GM21367 (cell line): ENCODE measurements at regions not wholly inside any gene's neighbourhood (a gene's known extent, or its start where the extent isn't known, plus 50 kb on each side); places are given as distances from the start of the nearest gene placed in this dataset.

ENCODE experiments used
- ATAC-seq: cut with Tn5 transposase; IDR thresholded peaks from one replicate; pipeline ENCODE4 v1.9.1; 2021; ENCODE audit not compliant: unreplicated experiment

- no peak for ATAC-seq
Measured at GRCh38 chr6:168837254-168838036, 396.5 kb downstream of the SMOC2 start.

DNA sequence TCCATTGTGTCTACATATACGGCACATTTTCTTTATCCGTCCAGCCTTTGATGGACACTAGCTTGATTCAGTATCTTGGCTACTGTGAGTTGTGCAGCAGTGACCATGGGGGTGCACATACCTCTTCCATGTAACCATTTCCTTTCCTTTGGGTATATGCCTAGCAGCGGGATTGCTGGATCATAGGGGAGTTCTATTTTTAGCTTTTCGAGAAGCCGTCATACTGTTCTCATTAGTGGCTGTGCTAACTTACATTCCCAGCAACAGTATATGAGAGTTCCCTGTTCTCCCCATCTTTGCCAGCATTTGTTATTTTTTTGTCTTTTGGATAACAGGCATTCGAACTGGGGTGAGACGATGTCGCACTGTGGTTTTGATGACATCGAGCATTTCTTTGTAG lies 395.0 kb downstream of the SMOC2 start:
- ATAC-seq, result no peak

DNA sequence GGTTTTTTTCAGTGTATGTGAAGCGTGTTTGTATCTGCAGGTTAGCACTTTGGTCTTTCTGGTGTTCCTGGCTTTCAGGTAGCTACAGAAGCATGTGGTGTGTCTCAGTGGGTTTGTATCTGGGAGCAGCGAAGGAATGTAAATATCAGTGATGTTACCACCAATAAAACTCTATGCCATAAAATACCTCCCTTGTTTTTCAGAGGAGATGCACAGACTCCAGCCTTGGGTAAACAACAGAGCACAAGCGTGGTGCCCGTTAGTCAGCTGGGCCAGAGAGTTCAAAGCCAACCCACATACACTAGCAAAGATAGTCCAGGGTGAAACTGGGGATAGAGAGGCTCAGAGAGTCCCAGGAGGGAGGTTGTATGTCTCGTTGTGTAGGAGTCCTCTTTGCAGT lies 393.8 kb downstream of the SMOC2 start:
- ATAC-seq, result no peak

DNA sequence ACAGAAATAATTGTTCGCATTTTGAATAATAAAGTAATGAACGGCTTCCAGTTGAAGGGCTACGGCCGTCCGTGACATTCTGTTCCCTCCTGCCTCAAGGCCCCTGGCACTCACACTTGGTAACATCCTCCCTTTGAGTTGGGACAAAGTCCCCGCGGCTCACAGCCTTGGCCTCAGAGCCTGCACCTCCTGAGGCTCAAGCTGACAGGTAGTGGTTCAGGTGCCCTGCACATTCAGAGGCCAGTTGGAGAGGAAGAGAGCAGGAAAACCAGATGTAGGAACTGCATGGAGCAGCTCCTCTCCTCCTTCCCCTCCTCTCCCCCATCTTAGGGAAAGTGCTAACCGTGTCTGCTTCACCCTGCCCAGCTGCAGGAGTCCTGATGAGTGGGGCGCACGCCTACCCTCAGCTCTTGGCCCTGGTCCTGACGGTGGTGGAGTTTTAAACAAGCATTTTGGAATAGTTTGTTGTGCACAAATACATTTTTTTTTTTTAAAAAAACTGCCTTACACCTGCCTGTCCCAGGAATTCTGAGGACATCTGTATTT lies 393.1 kb downstream of the SMOC2 start:
- no peak for ATAC-seq

DNA sequence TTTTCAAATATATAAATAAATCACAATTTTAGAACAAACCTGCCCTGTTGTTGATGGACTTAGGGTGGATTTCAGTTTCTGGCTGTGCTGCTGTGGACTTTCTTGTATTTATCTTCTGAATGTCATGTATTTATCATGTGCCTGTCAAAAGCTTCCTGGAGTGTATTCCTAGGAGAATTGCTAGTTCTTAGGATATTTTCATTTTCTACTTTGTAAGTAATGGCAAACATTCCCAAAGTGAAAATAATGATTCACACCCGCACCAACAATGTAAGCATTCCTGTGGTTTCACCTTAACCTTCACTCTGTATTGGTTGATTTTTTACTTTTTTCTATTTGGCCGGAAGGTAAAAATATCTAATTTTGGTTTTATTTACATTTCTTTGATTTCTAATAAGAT lies 387.8 kb downstream of the SMOC2 start:
- ATAC-seq, result no peak

GRCh38 chr6:168828035-168828434 lies 387.1 kb downstream of the SMOC2 start:
- ATAC-seq, result no peak

GRCh38 chr6:168827586-168827871 lies 386.5 kb downstream of the SMOC2 start:
- no peak for ATAC-seq

- no peak for ATAC-seq
Measured at GRCh38 chr6:168826726-168827585, 386.0 kb downstream of the SMOC2 start.

- ATAC-seq, result no peak
Measured at GRCh38 chr6:168826078-168826390, 385.1 kb downstream of the SMOC2 start.

DNA sequence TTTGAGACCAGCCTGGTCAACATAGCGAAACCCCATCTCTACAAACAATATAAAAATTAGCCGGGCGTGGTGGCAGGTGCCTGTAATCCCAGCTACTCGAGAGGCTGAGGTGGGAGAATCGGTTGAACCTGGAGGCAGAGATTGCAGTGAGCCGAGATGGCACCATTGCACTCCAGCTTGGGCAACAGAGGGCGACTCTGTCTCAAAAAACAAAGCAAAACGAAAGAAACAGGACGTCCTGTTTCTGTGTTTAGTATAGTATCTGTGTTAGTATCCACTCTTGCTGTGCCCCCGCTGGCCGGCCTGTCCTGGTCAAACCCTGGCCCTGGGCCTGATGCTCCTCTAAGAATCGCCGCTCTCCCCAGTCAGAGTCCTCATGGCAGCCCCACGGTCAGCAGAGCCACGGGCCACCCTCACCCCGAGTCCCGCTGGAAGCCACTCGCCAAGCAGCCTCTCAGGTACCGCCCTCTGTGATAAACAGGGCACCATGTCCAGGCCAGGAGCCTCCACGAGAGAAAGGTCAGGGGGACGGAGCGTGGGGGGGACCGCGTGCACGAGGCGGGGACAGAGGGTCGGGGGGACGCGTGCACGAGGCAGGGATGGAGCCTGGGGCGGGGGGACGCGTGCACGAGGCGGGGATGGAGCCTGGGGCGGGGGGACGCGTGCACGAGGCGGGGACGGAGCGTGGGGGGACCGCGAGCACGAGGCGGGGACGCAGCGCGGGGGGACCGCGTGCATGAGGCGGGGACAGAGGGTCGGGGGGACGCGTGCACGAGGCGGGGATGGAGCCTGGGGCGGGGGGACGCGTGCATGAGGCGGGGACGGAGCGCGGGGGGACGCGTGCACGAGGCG lies 384.5 kb downstream of the SMOC2 start:
- ATAC-seq, result no peak

- ATAC-seq, result no peak
Measured at GRCh38 chr6:168823397-168824212, 382.6 kb downstream of the SMOC2 start.

DNA sequence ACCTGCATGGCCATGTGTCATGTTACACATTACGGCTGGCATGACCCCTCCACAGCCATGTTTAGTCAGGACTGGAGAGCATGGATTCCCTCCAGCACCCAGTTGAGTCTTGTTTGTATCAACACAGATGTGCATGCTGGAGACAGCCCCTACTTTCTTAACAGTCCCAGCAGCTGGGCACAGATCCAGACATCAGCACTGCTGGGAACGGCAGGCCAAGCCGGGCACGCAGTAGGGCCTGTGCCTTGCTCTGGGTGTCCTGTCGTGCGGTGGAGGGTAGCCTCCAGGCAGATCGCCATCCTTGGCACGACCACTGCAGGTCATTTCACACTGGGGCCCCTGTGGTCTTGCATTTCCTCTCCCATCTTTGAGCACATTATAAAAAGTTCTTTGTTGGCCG lies 381.4 kb downstream of the SMOC2 start:
- no peak for ATAC-seq

GRCh38 chr6:168819546-168819945 lies 378.6 kb downstream of the SMOC2 start:
- no peak for ATAC-seq

DNA sequence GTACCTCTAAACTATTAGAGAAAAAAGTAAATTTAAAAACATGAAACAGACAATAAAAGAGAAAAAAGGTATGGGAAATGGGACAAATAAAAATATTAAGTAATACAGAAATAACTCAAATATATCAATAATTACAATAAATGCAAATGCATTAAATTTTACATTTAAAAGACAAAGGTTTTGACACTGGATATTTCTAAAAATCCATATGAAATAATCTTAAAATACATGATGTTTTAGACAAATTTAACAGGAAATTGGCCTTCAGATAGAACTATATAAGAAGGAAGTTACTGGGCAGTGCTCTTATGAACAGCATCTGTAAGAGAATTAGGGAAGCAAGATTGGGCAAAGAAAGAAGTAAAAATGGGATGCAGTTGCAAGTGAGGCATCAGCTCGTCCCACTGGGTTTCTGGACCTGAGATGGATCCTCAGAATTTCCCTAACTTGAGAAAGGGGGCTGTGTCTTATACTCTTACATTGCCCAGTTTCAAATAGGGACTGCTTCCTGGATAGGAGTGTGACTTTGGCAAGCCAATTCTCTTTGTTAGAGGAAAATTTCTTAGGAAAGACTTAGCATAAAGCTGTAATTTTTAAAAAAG lies 376.7 kb downstream of the SMOC2 start:
- ATAC-seq, result no peak

DNA sequence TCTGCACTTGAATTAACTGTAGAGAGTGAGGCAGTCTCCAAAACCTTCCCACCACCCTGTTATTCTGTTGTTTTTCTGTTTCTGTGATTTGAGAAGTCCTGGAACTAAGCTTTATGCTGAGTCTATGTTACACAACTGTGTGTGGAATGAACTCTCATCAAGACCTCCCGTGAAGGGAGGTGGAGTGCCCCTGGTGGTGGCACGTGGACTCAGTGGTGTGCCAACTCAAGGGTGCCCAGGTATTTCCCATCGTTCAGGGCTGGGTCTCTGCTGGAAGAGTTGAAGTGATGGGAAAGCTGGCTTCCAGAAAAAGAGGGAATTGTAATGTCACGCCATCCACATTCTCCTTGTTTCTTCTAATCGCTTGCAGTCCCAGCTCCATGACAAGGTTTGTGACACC lies 374.2 kb downstream of the SMOC2 start:
- ATAC-seq, result no peak

- ATAC-seq, result no peak
Measured at GRCh38 chr6:168808232-168808631, 367.2 kb downstream of the SMOC2 start.

GRCh38 chr6:168804331-168804730 lies 363.3 kb downstream of the SMOC2 start:
- ATAC-seq, result no peak

GRCh38 chr6:168803874-168804273 lies 362.9 kb downstream of the SMOC2 start:
- ATAC-seq, result no peak

DNA sequence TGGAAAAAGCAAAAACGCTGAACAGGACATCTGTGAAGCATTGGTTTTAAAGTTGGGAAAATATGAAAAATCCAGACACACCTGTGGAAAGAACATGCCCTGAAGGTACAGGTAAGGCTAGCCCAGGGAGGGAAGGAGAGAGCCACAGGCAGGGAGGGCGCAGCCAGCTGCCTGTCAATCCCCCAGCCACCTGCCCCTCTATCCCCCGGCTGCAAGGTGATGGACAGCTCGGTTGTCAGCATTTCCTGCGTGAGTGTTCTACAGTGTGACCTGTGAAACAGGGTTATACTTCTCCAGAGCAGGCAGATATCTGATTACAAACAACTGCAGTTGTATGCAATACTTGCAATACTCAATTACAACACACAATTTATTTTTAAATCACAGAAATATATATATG lies 358.1 kb downstream of the SMOC2 start:
- no peak for ATAC-seq

- ATAC-seq, result no peak
Measured at GRCh38 chr6:168796106-168796505, 355.1 kb downstream of the SMOC2 start.
